Endodermal cell (in vitro differentiated cells): ENCODE measurements at regions not wholly inside any gene's neighbourhood (a gene's known extent, or its start where the extent isn't known, plus 50 kb on each side); places are given as distances from the start of the nearest gene placed in this dataset.

Experiments
- DNase-seq: peaks from one replicate; pipeline ENCODE4 v3.0.0-alpha.2; 2017
- H3K27ac ChIP-seq: 2 replicates; pipeline ENCODE4 v1.5.1; 2013; ENCODE audit warnings: mild to moderate bottlenecking, low read depth, low read length, moderate library complexity
- H3K27me3 ChIP-seq: 2 replicates; pipeline ENCODE4 v1.6.1; 2013; ENCODE audit warnings: mild to moderate bottlenecking, low read length, moderate library complexity; ENCODE audit not compliant: insufficient read depth, control insufficient read depth, poor library complexity, severe bottlenecking
- H3K36me3 ChIP-seq: 2 replicates; pipeline ENCODE4 v1.7.0; 2013; ENCODE audit warnings: mild to moderate bottlenecking, low read length, moderate library complexity; ENCODE audit not compliant: control insufficient read depth, insufficient read depth
- H3K4me1 ChIP-seq: one replicate; pipeline ENCODE4 v1.7.0; 2013; ENCODE audit warnings: low read length; ENCODE audit not compliant: control insufficient read depth, insufficient read depth
- H3K4me3 ChIP-seq: 2 replicates; pipeline ENCODE4 v1.5.1; 2013; ENCODE audit warnings: mild to moderate bottlenecking, low read length, moderate library complexity
- H3K9ac ChIP-seq: 2 replicates; pipeline ENCODE4 v1.6.1; 2013; ENCODE audit warnings: mild to moderate bottlenecking, low read length, moderate library complexity; ENCODE audit not compliant: poor library complexity, severe bottlenecking; ENCODE audit errors: extremely low read depth
- H3K9me3 ChIP-seq: 2 replicates; pipeline ENCODE4 v1.6.1; 2013; ENCODE audit warnings: mild to moderate bottlenecking, low read length, moderate library complexity; ENCODE audit not compliant: control insufficient read depth
- H3K27ac Mint-ChIP-seq: 2 replicates; pipeline ENCODE4 v1.8.0; 2020; ENCODE audit warnings: mixed read lengths
- H3K27me3 Mint-ChIP-seq: 2 replicates; pipeline ENCODE4 v1.8.0; 2021; ENCODE audit warnings: mild to moderate bottlenecking, mixed read lengths; ENCODE audit not compliant: insufficient read depth
- H3K36me3 Mint-ChIP-seq: 2 replicates; pipeline ENCODE4 v1.8.0; 2020; ENCODE audit warnings: low read depth, mixed read lengths
- H3K4me1 Mint-ChIP-seq: 2 replicates; pipeline ENCODE4 v1.8.0; 2020; ENCODE audit warnings: mixed read lengths
- H3K4me3 Mint-ChIP-seq: 2 replicates; pipeline ENCODE4 v1.8.0; 2020; ENCODE audit warnings: mild to moderate bottlenecking, moderate library complexity, mixed read lengths
- H3K9me3 Mint-ChIP-seq: 2 replicates; pipeline ENCODE4 v1.8.0; 2020; ENCODE audit warnings: mild to moderate bottlenecking, mixed read lengths
- CTCF ChIP-seq: fragments of 200-600 bp; sonication (generic); conservative IDR thresholded peaks from 2 replicates; pipeline ENCODE4 v1.5.0; 2021; ENCODE audit warnings: antibody characterized with exemption, mild to moderate bottlenecking
- WGBS, 2 experiments: methylation state at CpG; one replicate each; pipeline versions ENCODE4 v1.1.5 to v1.1.7; 2013; ENCODE audit warnings: missing lambda C conversion rate in 2 of 2, mixed read lengths in 1 of 2; ENCODE audit not compliant: insufficient coverage in 1 of 2, insufficient read length in 1 of 2; 5-methylcytosine and 5-hydroxymethylcytosine counted together

- DNase-seq, result no peak
- Mint-ChIP-seq H3K36me3 (no peaks in the 10 kb centered on the region), H3K27ac (no peak overlapping the region), H3K4me3 (no peak overlapping the region), H3K9me3 (no peaks in the 10 kb centered on the region), H3K4me1 (no peaks in the 10 kb centered on the region), H3K27me3 (no peaks in the 10 kb centered on the region)
- no peaks in the 10 kb centered on the region for H3K36me3 ChIP-seq
- TF ChIP-seq CTCF, result no peak
- no peak overlapping the region for H3K27ac ChIP-seq
- H3K9me3 ChIP-seq, result no peaks in the 10 kb centered on the region
- H3K4me3 ChIP-seq, result no peak overlapping the region
- H3K27me3 ChIP-seq, result no peaks in the 10 kb centered on the region
- no peak overlapping the region for H3K9ac ChIP-seq
- H3K4me1 ChIP-seq, result no peaks in the 10 kb centered on the region
- 95% methylated on average over 1 of the region's 1 CpG; no CpG with 5 or more reads in 1 of the 2 experiments for WGBS, 2 experiments
Observed at GRCh38 chr2:82811946-82812345, 1647.1 kb downstream of the SUCLG1 start.

GRCh38 chr2:82803307-82803706 is 1655.8 kb downstream of the SUCLG1 start:
- TF ChIP-seq CTCF, result peak; percentile 36
- H3K27ac ChIP-seq, result no peak overlapping the region
- no peaks in the 10 kb centered on the region for H3K36me3 ChIP-seq
- H3K27me3 ChIP-seq, result no peaks in the 10 kb centered on the region
- H3K36me3 Mint-ChIP-seq, result peaks cover 3% of the 10 kb centered on the region
- no peak overlapping the region for H3K4me3 ChIP-seq
- no peak overlapping the region for H3K4me3 Mint-ChIP-seq
- WGBS, 2 experiments, result 93% methylated on average over 2 of the region's 2 CpGs; no CpG with 5 or more reads in 1 of the 2 experiments
- H3K4me1 Mint-ChIP-seq, result no peaks in the 10 kb centered on the region
- H3K27ac Mint-ChIP-seq, result no peak overlapping the region
- peaks cover 7% of the 10 kb centered on the region for H3K9me3 ChIP-seq
- DNase-seq, result peak; percentile 69
- no peak overlapping the region for H3K9ac ChIP-seq
- H3K4me1 ChIP-seq, result peaks cover 3% of the 10 kb centered on the region
- H3K27me3 Mint-ChIP-seq, result no peaks in the 10 kb centered on the region
- H3K9me3 Mint-ChIP-seq, result peaks cover 19% of the 10 kb centered on the region

DNA sequence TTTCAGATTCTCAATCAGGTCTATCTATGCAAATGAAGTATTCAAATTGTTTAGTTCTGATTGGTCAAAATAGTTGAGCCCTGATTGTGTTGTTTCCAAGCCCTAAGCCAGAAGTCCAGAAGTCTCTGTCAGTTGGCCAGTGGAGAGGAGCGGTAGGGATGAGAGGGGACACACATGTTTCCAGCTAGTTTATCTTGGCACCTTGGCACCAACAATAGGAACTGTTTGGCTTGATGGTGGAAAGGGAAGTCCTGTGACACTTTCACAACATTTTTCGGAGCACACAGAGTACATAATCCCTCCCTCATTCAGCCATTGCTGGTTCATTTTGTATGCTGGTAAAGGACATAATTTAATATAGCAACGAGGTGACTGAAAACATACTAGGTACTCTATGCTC is 1661.6 kb downstream of the SUCLG1 start:
- no peak for DNase-seq
- H3K9ac ChIP-seq, result no peak overlapping the region
- Mint-ChIP-seq H3K27ac (no peak overlapping the region), H3K27me3 (no peaks in the 10 kb centered on the region), H3K36me3 (no peaks in the 10 kb centered on the region), H3K4me3 (no peak overlapping the region), H3K4me1 (no peaks in the 10 kb centered on the region), H3K9me3 (peaks cover 3% of the 10 kb centered on the region)
- H3K27me3 ChIP-seq, result no peaks in the 10 kb centered on the region
- H3K4me1 ChIP-seq, result peaks cover 3% of the 10 kb centered on the region
- TF ChIP-seq CTCF, result no peak
- no peak overlapping the region for H3K27ac ChIP-seq
- no peaks in the 10 kb centered on the region for H3K36me3 ChIP-seq
- WGBS, 2 experiments, result 91% methylated on average over 3 of the region's 3 CpGs; no CpG with 5 or more reads in 1 of the 2 experiments
- no peak overlapping the region for H3K4me3 ChIP-seq
- H3K9me3 ChIP-seq, result no peaks in the 10 kb centered on the region
